ENCODE measurements at regions not wholly inside any gene's neighbourhood (a gene's known extent, or its start where the extent isn't known, plus 50 kb on each side); places are given as distances from the start of the nearest gene placed in this dataset.

DNA sequence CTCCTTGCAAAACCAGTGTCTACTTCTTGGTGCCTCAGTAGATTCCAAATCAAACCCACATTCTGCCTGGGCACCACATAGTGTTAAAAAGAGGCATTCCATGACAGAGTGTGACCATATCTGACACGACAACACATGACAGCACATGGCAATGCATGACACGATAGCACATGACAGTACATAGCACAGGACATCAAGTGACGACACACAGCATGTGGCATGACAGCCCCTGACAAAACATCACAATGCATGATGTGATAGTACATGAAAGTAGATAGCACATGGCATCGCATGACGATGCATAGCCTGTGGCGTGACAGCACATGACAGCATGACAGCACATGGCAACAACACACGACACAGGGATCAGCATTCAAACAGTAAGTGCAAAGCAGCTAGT is 845.9 kb upstream of the SALL3 start:
- TF ChIP-seq, protein P1, sequence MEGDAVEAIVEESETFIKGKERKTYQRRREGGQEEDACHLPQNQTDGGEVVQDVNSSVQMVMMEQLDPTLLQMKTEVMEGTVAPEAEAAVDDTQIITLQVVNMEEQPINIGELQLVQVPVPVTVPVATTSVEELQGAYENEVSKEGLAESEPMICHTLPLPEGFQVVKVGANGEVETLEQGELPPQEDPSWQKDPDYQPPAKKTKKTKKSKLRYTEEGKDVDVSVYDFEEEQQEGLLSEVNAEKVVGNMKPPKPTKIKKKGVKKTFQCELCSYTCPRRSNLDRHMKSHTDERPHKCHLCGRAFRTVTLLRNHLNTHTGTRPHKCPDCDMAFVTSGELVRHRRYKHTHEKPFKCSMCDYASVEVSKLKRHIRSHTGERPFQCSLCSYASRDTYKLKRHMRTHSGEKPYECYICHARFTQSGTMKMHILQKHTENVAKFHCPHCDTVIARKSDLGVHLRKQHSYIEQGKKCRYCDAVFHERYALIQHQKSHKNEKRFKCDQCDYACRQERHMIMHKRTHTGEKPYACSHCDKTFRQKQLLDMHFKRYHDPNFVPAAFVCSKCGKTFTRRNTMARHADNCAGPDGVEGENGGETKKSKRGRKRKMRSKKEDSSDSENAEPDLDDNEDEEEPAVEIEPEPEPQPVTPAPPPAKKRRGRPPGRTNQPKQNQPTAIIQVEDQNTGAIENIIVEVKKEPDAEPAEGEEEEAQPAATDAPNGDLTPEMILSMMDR (IDR thresholded peaks at IDR 0.05), result no peak
- TF ChIP-seq POLR2A (IDR thresholded peaks at IDR 0.05), result no peak

Measured in vagina (tissue), 2 donors.